Spleen (tissue), 11 donors: ENCODE measurements at regions not wholly inside any gene's neighbourhood (a gene's known extent, or its start where the extent isn't known, plus 50 kb on each side); places are given as distances from the start of the nearest gene placed in this dataset.

Experiments
- DNase-seq: peaks from one replicate; pipeline ENCODE4 v3.0.0-alpha.2; 2020
- H3K27ac ChIP-seq, 8 donors: fragments of 200-600 bp; sonication (generic) in 7 of 8; 1 replicate in 4 of 8; 2 replicates in 4 of 8; pipeline versions ENCODE4 v1.5.0 to v1.8.0; 2016 to 2021; ENCODE audit warnings: inconsistent platforms in 4 of 8, mild to moderate bottlenecking in 4 of 8, moderate library complexity in 1 of 8
- H3K27me3 ChIP-seq, 7 donors: fragments of 200-600 bp; sonication (generic) in 6 of 7; replicated peaks in 1 of 7; 1 replicate in 4 of 7; 2 replicates in 3 of 7; pipeline versions ENCODE4 v1.5.0 to v1.8.0; 2016 to 2021; ENCODE audit warnings: inconsistent platforms in 3 of 7, mild to moderate bottlenecking in 1 of 7
- H3K36me3 ChIP-seq, 6 donors: fragments of 200-600 bp; sonication (generic) in 5 of 6; 1 replicate in 4 of 6; 2 replicates in 2 of 6; pipeline versions ENCODE4 v1.5.0 to v1.8.0; 2016 to 2021; ENCODE audit warnings: inconsistent platforms in 2 of 6
- H3K4me1 ChIP-seq, 6 donors: fragments of 200-600 bp; sonication (generic) in 5 of 6; 1 replicate in 3 of 6; 2 replicates in 3 of 6; pipeline versions ENCODE4 v1.5.0 to v1.8.0; 2016 to 2021; ENCODE audit warnings: inconsistent platforms in 3 of 6
- H3K4me3 ChIP-seq, 8 donors: fragments of 200-600 bp; sonication (generic) in 7 of 8; 1 replicate in 4 of 8; 2 replicates in 4 of 8; pipeline versions ENCODE4 v1.5.0 to v1.8.0; 2016 to 2021; ENCODE audit warnings: inconsistent platforms in 4 of 8, mild to moderate bottlenecking in 4 of 8, moderate library complexity in 2 of 8
- H3K9me3 ChIP-seq, 8 donors: fragments of 200-600 bp; sonication (generic) in 7 of 8; 1 replicate in 4 of 8; 2 replicates in 4 of 8; pipeline versions ENCODE4 v1.5.0 to v1.8.0; 2016 to 2021; ENCODE audit warnings: inconsistent platforms in 4 of 8
- CTCF ChIP-seq, 11 experiments: fragments of 200-600 bp in 7 of 11; fragments of 450-650 bp in 4 of 11; sonication (generic) in 4 of 11; IDR thresholded peaks in 8 of 11; conservative IDR thresholded peaks in 3 of 11; 1 replicate in 7 of 11; 2 replicates in 4 of 11; pipeline versions ENCODE4 v1.4.0 to v1.8.0; 2016 to 2021; ENCODE audit warnings: antibody characterized with exemption in 11 of 11, inconsistent platforms in 4 of 11, mild to moderate bottlenecking in 1 of 11
- POLR2A ChIP-seq, 3 donors: fragments of 450-650 bp; IDR thresholded peaks; one replicate each; pipeline ENCODE4 v1.5.1; 2017; ENCODE audit warnings: antibody characterized with exemption in 3 of 3, mild to moderate bottlenecking in 1 of 3
- POLR2AphosphoS5 ChIP-seq, 3 donors: sonication (generic); formaldehyde crosslinking; IDR thresholded peaks; one replicate each; pipeline ENCODE4 v1.5.1; 2017; ENCODE audit warnings: antibody characterized with exemption in 3 of 3
- WGBS, 5 donors: extraction: QIAGEN DNeasy Blood & Tissue Kit in 3 of 5; methylation state at CpG; one replicate each; pipeline versions ENCODE4 v1.1.5 to v1.1.7; 2013 to 2018; 5-methylcytosine and 5-hydroxymethylcytosine counted together
- intact Hi-C: fragments of 100-400 bp; cut with DNase I; formaldehyde crosslinking; loops from one replicate; pipeline ENCODE4 v1.15.0; 2023; ENCODE audit warnings: low total_unique reads
- donor health status: healthy with polysubstance abuse.
- donor health status: DM: no; HTN: no; CAD: no; lungs with moderate emphysema.
- donor health status: DM: no; HTN: no; CAD: no.
- donor health status: Bipolar disorder and iron deficiency.
- donor health status: healthy.
- donor health status: DM: no; HTN: no; CAD: no.
- donor health status: DM: yes; HTN: yes; CAD: no.

DNA sequence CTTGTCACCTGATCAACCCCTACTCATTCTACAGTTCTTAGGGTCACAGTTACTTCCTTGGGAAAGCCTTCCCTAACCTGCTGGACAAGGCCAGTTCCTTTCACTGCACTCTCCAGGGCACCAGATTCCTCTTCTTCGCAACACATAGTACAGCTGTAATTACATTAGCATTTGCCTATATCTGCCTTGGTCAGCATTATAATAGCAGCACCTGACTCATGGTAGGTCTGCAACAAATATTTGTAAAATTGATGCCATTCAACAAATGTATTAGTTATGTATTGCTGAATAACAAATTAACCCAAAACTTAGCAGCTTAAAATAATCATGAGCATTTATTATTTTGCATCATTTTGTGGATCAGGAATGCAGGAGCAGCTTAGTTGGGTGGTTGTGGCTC is 193.0 kb downstream of the IRX5 start:
- no peak overlapping the region for H3K27ac ChIP-seq
- H3K27me3 ChIP-seq, result peaks cover 0 to 5% (median 0%) of the 10 kb centered on the region in 7 donors
- H3K9me3 ChIP-seq, result peaks cover 0 to 18% (median 10%) of the 10 kb centered on the region in 8 donors
- TF ChIP-seq CTCF (IDR thresholded peaks at IDR 0.05 in 8 of 11, conservative IDR thresholded peaks at IDR 0.05 in 3 of 11) (no peak), POLR2A (IDR thresholded peaks at IDR 0.05) (no peak), POLR2AphosphoS5 (IDR thresholded peaks at IDR 0.05) (no peak)
- no peaks in the 10 kb centered on the region for H3K36me3 ChIP-seq
- WGBS, 5 donors, result 85 to 97% (median 94%) methylated on average over 1 of the region's 1 CpG
- intact Hi-C loops, result no loop called here
- H3K4me1 ChIP-seq, result no peaks in the 10 kb centered on the region
- no peak for DNase-seq
- no peak overlapping the region for H3K4me3 ChIP-seq

DNA sequence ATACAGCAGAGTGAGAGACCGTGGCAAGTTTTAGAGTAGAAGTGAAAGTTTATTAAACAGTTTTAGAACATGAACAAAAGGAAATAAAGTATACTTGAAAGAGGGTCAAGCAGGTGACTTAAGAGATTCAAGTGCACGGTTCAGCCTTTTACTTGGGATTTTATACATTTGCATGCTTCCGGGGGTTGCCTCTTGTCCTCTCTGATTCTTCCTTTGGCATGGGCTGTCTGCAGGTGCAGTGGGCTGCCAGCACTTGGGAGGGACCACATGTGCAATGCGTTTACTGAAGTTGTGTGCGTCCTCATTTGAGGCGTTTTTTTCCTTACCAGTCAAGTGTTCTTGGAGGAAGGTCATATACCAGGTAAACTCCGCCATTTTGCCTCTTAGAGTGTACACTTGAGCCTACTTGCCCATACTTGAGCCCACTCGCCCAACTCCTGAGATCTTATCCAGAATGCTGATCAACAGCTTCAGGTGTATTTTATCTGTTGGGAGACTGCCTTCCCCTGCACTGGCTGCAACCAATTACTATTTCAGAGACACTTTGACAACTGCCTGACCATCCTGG is 195.2 kb downstream of the IRX5 start:
- Histone ChIP-seq H3K4me3 (no peak overlapping the region), H3K4me1 (no peaks in the 10 kb centered on the region), H3K36me3 (no peaks in the 10 kb centered on the region), H3K9me3 (peaks cover 0 to 18% (median 10%) of the 10 kb centered on the region in 8 donors), H3K27ac (no peak overlapping the region), H3K27me3 (peaks cover 0 to 8% (median 0%) of the 10 kb centered on the region in 7 donors)
- intact Hi-C loops, result no loop called here
- TF ChIP-seq POLR2AphosphoS5 (IDR thresholded peaks at IDR 0.05) (no peak), CTCF (IDR thresholded peaks at IDR 0.05 in 8 of 11, conservative IDR thresholded peaks at IDR 0.05 in 3 of 11) (no peak), POLR2A (IDR thresholded peaks at IDR 0.05) (no peak)
- 78 to 90% (median 83%) methylated on average over 8 of the region's 8 CpGs for WGBS, 5 donors
- DNase-seq, result no peak

GRCh38 chr16:55126456-55126855 is 195.8 kb downstream of the IRX5 start:
- intact Hi-C loops, result no loop called here
- WGBS, 5 donors, result 66 to 75% (median 71%) methylated on average over 8 of the region's 8 CpGs
- Histone ChIP-seq H3K27me3 (peaks cover 0 to 8% (median 0%) of the 10 kb centered on the region in 7 donors), H3K9me3 (peaks cover 0 to 18% (median 10%) of the 10 kb centered on the region in 8 donors), H3K4me3 (no peak overlapping the region), H3K4me1 (no peaks in the 10 kb centered on the region), H3K36me3 (no peaks in the 10 kb centered on the region), H3K27ac (no peak overlapping the region)
- DNase-seq, result no peak
- TF ChIP-seq CTCF (IDR thresholded peaks at IDR 0.05 in 8 of 11, conservative IDR thresholded peaks at IDR 0.05 in 3 of 11) (no peak), POLR2A (IDR thresholded peaks at IDR 0.05) (no peak), POLR2AphosphoS5 (IDR thresholded peaks at IDR 0.05) (no peak)

DNA sequence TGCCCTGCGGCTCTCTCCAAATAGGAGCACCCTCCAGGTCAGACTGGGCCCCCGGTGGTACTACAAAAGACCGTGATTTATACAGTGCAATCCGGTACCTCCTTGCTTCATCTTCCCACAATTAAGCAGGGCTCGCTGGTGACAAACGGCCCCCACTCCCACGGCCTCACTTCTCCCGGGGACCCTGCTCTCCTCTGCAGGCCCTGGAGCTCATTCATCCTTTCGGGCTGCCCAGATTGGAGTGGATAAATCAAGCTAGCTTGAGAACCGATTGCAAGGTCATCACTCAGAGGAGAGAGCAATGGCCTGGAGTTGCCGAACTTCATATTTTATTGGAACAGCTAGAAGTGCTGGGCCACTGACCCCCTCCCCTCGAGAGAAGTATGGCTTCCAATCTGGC is 193.5 kb upstream of the IRX6 start:
- TF ChIP-seq POLR2A (IDR thresholded peaks at IDR 0.05) (no peak), POLR2AphosphoS5 (IDR thresholded peaks at IDR 0.05) (no peak), CTCF (IDR thresholded peaks at IDR 0.05 in 8 of 11, conservative IDR thresholded peaks at IDR 0.05 in 3 of 11) (no peak)
- intact Hi-C loops, result no loop called here

More for the DNA sequence above, 193.5 kb upstream of the IRX6 start:
- WGBS, 5 donors, result 69 to 81% (median 73%) methylated on average over 9 to 12 of the region's 12 CpGs
- Histone ChIP-seq H3K9me3 (no peaks in the 10 kb centered on the region), H3K36me3 (no peaks in the 10 kb centered on the region), H3K27ac (no peak overlapping the region), H3K27me3 (peaks cover 0 to 8% (median 0%) of the 10 kb centered on the region in 7 donors), H3K4me3 (no peak overlapping the region), H3K4me1 (no peaks in the 10 kb centered on the region)
- DNase-seq, result no peak
